ENCODE measurements at regions not wholly inside any gene's neighbourhood (a gene's known extent, or its start where the extent isn't known, plus 50 kb on each side); places are given as distances from the start of the nearest gene placed in this dataset.

- intact Hi-C loops (cut with DNase I; ENCODE audit: low total_unique reads), result no loop called here
- Histone ChIP-seq H3K4me1 (no peaks in the 10 kb centered on the region), H3K27ac (no peak overlapping the region), H3K27me3 (no peaks in the 10 kb centered on the region), H3K36me3 (ENCODE audit: low read depth, missing control alignments) (no peaks in the 10 kb centered on the region), H3K4me3 (no peak overlapping the region), H3K9me3 (no peaks in the 10 kb centered on the region)
- TF ChIP-seq CTCF (IDR thresholded peaks at IDR 0.05) (no peak), POLR2A (IDR thresholded peaks at IDR 0.05) (no peak)
- no peak for DNase-seq
- WGBS, 2 donors, result 59 to 74% methylated on average over 7 of the region's 7 CpGs
These were observed 87.9 kb upstream of the RPL38 start for GRCh38 chr17:74115586-74115985.

DNA sequence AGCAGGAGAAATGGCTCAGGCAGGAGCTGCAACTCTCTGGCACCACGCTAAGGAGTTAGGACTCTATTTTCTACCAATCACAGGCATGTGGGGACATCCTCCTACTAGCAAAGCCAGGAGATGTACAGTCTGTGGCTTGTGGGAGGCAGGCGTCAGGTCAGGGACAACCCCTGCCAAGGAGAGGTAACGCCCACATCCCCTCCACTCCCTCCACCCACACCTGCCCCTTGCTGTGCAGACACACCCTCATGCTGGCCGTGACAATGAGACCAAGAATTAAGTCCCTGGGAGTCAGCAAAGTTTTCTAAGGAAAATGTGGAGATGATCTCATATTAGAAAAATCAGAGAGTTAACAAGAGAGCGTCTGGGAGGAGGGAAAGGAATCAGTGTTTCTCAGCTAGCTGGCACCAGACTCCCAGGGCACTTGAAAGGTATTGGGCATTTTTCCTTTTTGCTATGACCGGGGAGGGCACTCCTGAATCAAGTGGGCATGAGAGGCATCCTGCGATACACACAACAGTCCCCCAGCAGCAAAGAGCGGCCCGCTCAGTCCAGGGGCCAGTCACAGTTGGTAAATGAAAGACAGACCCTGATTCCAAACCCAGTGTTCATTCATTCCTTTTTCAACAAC lies 87.3 kb upstream of the RPL38 start:
- intact Hi-C loops (cut with DNase I; ENCODE audit: low total_unique reads), result no loop called here

DNA sequence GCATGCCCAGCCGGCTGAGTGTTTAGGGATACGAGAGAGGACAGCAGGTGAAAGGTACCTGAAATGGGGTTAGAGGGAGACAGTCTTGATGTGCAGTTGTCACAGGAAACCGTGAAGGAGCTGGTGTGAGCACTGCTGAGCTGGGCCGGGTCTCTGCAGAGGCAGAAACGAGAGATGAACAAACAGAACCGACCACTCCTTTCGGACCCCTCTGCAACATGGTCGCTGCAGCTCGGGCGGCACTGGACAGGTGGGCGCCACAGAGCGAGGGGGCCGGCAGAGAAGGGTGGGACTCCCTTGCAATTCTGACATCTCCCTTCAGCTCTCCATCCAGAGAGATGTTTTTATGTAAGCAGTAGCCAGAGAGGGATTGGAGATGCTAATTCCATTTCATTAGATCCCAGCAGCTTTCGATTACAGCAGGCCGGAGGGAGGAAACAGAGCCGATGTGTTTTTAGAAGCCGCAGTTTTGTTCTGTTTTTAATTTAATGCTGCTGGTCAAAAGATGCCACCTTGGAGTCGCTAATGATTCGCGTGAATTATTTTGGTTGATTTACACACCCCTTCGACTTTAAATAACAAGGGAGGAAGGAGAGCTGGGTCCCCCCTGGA lies 86.3 kb upstream of the RPL38 start:
- WGBS, 2 donors, result 75 to 78% methylated on average over 21 of the region's 21 CpGs
- no peaks in the 10 kb centered on the region for H3K36me3 ChIP-seq (ENCODE audit: low read depth, missing control alignments)
- no peaks in the 10 kb centered on the region for H3K27me3 ChIP-seq
- no peaks in the 10 kb centered on the region for H3K9me3 ChIP-seq
- no peak overlapping the region for H3K4me3 ChIP-seq
- intact Hi-C loops (cut with DNase I; ENCODE audit: low total_unique reads), result no loop called here
- H3K4me1 ChIP-seq, result no peaks in the 10 kb centered on the region
- TF ChIP-seq CTCF (IDR thresholded peaks at IDR 0.05), result no peak
- TF ChIP-seq POLR2A (IDR thresholded peaks at IDR 0.05), result no peak
- no peak overlapping the region for H3K27ac ChIP-seq
- DNase-seq, result no peak

More for the DNA sequence above, 87.3 kb upstream of the RPL38 start:
- no peaks in the 10 kb centered on the region for H3K36me3 ChIP-seq (ENCODE audit: low read depth, missing control alignments)
- H3K27me3 ChIP-seq, result no peaks in the 10 kb centered on the region
- no peaks in the 10 kb centered on the region for H3K4me1 ChIP-seq
- DNase-seq, result no peak
- no peaks in the 10 kb centered on the region for H3K9me3 ChIP-seq
- WGBS, 2 donors, result 51 to 57% methylated on average over 9 of the region's 9 CpGs
- TF ChIP-seq CTCF (IDR thresholded peaks at IDR 0.05) (no peak), POLR2A (IDR thresholded peaks at IDR 0.05) (no peak)
- H3K27ac ChIP-seq, result no peak overlapping the region
- no peak overlapping the region for H3K4me3 ChIP-seq

- Histone ChIP-seq H3K4me1 (no peaks in the 10 kb centered on the region), H3K27ac (no peak overlapping the region), H3K36me3 (ENCODE audit: low read depth, missing control alignments) (no peaks in the 10 kb centered on the region), H3K27me3 (no peaks in the 10 kb centered on the region), H3K9me3 (no peaks in the 10 kb centered on the region), H3K4me3 (no peak overlapping the region)
- intact Hi-C loops (cut with DNase I; ENCODE audit: low total_unique reads), result no loop called here
- TF ChIP-seq CTCF (IDR thresholded peaks at IDR 0.05) (no peak), POLR2A (IDR thresholded peaks at IDR 0.05) (no peak)
- WGBS, 2 donors, result 85 to 87% methylated on average over 5 of the region's 5 CpGs
- no peak for DNase-seq
These were observed 85.5 kb upstream of the RPL38 start for GRCh38 chr17:74117999-74118421.

- no peak for DNase-seq
- Histone ChIP-seq H3K4me3 (no peak overlapping the region), H3K4me1 (no peaks in the 10 kb centered on the region), H3K27ac (no peak overlapping the region), H3K9me3 (no peaks in the 10 kb centered on the region), H3K36me3 (ENCODE audit: low read depth, missing control alignments) (no peaks in the 10 kb centered on the region), H3K27me3 (no peaks in the 10 kb centered on the region)
- 65 to 82% methylated on average over 7 to 8 of the region's 8 CpGs for WGBS, 2 donors
- intact Hi-C loops (cut with DNase I; ENCODE audit: low total_unique reads), result no loop called here
- TF ChIP-seq POLR2A (IDR thresholded peaks at IDR 0.05) (no peak), CTCF (IDR thresholded peaks at IDR 0.05) (no peak)
These were observed 85.0 kb upstream of the RPL38 start for GRCh38 chr17:74118504-74118903.

Data from testis (tissue), 2 donors.